GM19025 (cell line): ENCODE measurements at regions not wholly inside any gene's neighbourhood (a gene's known extent, or its start where the extent isn't known, plus 50 kb on each side); places are given as distances from the start of the nearest gene placed in this dataset.
"Not testable (repeated sequence)": the region's sequence is repeated elsewhere in the genome, so short reads cannot be mapped to it uniquely, and the experiment has no call there.

ENCODE experiments used
- ATAC-seq: cut with Tn5 transposase; IDR thresholded peaks from one replicate; pipeline ENCODE4 v1.9.1; 2021; ENCODE audit warnings: mild to moderate bottlenecking, low read depth, moderate library complexity; ENCODE audit not compliant: unreplicated experiment

DNA sequence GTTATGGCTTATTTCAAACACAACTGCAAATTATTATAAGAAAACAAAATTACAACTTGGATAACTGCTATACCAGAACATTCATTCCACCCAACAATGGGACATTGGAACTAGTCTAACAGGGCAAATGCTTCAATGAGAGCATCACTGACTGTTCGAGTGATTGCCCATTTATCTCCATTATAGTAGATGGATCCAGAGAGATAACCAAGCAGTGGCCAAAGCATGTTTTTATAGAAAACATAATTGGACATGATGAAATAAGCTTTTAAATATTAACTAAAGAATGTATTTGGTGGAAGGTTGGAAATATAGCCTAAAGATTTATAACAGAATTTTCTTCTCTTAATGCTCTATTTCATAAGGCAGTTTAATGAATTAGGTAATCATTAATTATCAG is 634.8 kb downstream of the NUP35 start:
- ATAC-seq, result no peak

DNA sequence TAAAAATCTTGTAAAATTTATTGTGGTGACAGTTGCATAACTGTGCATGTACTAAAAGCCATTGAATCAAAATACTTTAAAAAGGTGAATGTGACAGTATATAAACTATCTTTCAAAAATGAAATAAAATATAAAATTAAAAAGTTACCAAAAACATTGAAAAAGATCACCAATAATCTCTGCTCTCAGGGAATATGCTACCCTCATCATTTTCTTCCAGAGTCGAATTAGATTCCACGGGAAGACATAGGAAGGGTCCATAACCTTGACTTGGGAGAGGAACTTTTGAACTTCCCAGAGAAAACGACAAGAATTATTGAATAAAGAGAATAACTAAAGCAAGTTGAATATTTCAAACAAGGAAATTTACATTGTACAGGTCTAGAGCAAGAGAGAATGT is 649.5 kb downstream of the NUP35 start:
- no peak for ATAC-seq

DNA sequence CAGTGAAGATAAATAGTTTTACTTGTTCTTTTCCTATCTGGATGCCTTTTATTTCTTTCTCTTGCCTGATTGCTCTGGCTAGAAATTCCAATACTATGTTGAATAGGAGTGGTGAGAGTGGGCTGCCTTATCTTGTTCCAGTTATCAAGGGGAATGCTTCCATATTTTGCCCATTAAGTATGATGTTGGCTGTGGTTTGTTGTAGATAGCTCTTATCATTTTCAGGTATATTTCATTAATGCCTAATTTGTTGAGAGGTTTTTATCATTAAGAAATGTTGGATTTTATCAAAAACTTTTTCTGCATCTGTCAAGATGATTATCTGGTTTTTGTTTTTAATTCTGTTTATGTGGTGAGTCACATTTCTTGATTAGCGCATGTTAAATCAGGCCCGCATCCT is 655.8 kb downstream of the NUP35 start:
- ATAC-seq, result no peak

DNA sequence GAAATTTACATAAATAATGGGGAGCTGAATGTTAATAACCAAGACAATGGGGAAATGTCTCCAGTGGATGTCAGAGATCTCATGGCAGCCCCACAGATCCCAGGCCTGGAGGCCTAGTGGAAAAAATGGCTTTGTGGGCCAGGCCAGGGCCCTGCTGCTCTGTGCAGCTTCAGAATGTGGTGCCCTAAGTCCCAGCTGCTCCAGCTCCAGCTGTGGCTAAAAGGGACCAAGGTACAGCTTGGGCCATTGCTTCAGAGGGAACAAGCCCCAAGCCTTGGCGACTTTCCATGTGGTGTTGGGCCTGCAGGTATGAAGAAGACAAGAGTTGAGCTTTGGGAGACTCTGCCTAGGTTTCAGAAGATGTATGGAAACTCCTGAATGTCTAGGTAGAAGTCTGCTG is 658.2 kb downstream of the NUP35 start:
- no peak for ATAC-seq

DNA sequence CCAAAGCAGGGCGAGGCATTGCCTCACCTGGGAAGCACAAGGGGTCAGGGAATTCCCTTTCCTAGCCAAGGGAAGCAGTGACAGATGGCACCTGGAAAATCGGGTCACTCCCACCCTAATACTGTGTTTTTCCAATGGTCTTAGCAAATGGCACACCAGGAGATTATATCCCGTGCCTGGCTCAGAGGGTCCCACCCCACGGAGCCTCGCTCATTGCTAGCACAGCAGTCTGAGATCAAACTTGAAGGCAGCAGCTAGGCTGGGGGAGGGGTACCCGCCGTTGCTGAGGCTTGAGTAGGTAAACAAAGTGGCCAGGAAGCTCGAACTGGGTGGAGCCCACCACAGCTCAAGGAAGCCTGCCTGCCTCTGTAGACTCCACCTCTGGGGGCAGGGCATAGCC is 664.6 kb downstream of the NUP35 start:
- not testable (repeated sequence) for ATAC-seq

DNA sequence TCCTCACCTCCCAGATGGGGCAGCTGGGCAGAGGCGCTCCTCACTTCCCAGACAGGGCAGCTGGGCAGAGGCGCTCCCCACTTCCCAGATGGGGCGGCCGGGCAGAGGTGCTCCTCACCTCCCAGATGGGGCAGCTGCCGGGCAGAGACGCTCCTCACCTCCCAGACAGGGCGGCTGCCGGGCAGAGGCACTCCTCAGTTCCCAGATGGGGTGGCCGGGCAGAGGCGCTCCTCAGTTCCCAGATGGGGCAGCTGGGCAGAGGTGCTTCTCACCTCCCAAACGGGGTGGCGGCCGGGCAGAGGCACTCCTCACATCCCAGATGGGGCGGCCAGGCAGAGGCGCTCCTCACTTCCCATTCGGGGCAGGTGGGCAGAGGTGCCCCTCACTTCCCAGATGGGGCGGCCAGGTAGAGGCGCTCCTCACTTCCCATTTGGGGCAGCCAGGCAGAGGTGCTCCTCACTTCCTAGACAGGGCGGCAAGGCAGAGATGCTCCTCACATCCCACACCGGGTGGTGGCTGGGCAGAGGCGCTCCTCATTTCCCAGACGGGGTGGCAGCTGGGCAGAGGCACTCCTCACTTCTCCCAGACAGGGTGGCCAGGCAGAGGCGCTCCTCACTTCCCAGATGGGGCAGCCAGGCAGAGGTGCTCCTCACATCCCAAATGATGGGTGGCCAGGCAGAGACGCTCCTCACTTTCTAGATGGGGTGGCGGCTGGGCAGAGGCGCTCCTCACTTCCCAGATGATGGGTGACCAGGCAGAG is 668.1 kb downstream of the NUP35 start:
- ATAC-seq, result not testable (repeated sequence)

DNA sequence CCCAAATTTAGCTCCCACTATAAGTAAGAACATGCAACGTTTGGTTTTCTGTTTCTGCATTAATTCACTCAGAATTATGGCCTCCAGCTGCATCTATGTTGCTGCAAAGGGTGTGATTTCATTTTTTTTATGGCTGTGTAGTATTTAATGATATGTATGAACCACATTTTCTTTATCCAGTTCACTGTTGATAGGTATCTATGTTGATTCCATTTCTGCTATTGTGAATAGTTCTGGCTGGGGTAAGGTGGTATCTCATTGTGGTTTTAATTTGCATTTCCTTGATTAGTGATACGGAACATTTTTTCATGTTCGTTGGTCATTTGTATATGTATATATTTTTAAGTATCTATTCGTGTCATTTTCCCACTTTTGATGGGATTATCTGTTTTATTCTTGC is 674.3 kb downstream of the NUP35 start:
- ATAC-seq, result no peak

DNA sequence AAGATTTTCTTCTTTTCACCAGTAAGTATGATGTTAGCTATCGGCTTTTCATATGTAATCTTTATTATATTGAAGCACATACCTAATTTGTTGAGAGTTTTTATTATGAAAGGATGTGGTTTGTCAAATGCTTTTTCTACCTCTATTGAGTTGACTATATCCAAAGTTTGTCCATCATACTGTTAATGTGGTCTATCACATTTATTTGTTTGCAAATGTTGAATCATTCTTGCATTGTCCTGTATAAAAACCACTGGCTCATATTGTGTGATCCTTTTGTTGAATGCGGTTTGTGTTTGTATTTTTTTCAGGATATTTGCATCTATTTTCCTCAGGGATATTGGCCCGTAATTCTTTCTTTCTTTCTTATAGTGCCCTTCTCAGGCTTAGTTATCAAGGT is 675.5 kb downstream of the NUP35 start:
- ATAC-seq, result no peak

DNA sequence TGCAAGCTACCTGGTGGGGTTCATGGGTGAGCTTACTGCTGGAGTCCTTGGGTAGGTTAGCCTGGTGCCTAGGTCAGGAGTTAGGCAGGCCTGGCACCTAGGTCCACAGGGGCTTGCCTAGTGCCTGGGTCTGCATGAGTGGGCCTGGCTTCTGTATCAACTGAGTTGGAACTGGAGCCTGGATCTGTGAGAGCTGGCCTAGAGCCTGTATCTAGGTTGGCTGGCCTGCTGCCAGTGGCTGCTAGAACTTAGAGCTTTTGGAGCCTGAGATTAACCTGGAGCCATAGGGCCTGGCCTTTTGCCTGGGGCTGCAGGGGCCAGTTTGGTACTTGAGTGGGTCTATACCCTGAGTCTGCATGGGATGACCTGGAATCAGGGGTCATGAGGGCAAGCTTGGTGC is 679.4 kb downstream of the NUP35 start:
- no peak for ATAC-seq

DNA sequence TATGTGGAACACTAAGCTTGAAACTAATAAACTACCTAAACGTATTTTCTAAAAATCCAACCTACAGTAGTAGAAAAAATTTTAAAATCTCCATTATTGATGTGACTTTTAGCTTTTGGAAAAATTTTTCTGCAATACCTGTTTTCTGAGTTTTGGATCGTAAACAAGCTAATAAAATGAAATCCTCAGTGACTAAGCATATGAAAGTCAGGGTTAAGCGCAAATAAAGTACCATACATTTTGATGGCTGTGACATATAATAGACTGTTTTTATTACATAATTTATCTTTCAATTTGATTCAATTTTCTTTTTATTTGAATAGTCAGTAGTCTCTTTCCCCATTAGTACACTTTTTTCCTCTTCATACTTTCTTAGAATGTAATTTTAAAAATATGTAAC is 683.6 kb downstream of the NUP35 start:
- ATAC-seq, result no peak

DNA sequence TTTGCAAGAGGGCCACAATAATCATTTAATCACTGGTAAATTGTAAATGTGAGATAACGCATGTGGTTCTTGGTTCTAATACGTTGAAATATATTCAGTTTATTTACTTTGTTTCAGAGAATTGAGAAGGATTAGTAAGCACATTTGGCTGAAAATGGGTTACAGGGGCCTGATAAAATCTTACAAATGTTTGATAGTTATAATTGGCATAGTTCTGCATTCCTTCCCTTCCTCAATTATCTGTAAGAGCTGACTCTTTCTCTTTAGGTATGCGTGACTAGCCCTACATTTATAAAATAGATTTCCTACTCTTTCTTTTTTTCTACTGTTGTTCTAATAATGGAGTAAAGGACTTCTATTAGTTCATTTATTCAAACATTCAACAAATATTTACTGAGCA is 685.2 kb downstream of the NUP35 start:
- no peak for ATAC-seq

DNA sequence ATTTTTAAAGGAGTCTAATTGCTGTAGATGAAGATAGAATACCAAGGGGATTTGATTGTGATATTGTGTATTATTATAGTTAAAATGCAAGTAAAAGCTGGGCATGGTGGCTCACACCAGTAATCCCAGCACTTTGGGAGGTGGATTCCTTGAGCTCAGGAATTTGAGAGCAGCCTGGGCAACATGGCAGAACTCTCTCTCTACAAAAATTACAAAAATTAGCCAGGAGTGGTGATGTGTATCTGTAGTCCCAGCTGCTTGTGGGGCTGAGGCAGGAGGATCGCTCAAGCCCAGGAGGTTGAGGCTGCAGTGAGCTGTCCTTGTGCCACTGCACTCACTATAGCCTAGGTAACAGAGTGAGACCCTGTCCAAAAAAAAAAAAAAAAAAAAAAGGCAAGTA is 687.0 kb downstream of the NUP35 start:
- no peak for ATAC-seq

DNA sequence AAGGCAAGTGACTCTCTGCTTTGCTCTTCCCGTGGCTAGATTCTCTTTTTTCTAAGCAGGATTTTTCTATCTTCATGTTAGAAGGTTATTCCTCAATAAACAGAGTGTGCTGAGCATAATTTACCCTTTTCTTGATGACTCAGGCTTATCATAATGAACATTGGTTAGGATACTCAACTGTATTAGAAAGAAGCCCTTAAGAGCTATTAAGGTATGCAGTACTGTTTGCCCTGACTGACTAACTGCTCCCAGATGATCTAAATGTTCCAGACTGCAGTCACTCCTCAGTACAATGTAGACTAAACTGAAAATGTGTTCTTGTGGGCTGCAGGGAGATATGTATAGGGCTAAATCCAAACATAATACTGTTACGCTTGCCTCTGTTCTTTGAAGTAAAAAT is 687.8 kb downstream of the NUP35 start:
- no peak for ATAC-seq

DNA sequence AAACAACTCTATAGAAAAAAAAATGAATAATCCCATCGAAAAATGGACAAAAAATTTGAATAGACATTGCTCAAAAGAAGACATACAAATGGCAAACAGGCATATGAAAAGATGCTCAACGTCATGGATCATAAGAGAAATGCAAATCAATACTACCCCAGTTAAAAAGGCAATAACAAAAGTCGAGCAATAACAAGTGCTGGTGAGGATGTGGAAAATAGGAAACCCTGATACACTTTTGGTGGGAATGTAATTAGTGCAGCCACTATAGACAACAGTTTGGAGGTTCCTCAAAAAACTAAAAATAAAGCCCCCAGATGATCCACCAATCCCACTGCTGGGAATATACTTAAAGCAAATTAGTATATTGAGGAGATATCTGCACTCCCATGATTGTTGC is 701.5 kb downstream of the NUP35 start:
- ATAC-seq, result no peak

DNA sequence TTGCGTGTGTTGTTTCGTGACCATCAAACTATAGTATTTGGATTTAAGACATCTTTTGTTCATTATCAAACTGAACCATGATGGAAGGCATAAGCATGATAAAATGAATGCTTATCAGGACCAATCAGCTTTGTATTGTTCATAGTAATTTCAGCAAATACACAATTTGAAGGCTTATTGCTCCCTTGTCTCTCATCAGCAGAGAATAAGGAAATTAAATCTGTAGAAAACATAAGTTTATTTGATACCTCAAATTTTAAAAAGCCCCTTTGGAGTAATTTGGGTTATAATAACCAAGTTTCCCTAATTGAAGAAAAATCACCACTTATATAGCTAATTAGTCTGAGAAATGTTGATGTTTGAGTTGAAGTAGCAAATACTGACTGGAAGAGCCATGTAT is 705.7 kb downstream of the NUP35 start:
- no peak for ATAC-seq

DNA sequence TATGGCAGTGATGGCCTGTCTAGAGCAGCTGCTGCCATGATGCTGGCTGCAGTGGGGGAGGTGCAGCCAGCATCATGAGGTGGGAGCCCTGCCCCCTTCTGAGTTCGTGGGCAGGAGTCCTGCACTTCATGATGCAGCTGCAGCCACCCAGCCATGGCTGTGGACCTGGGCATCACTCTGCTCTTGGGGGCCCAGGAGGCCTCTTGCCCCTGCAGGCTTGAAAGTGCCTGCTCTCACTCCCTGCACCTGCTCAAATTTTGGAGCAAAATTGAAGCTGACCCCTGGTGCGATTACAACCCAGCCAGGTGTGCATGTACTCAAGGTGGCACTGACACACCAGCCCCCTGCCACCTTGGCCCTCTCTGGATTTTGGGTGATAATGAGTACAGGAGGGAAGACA is 712.9 kb downstream of the NUP35 start:
- no peak for ATAC-seq

DNA sequence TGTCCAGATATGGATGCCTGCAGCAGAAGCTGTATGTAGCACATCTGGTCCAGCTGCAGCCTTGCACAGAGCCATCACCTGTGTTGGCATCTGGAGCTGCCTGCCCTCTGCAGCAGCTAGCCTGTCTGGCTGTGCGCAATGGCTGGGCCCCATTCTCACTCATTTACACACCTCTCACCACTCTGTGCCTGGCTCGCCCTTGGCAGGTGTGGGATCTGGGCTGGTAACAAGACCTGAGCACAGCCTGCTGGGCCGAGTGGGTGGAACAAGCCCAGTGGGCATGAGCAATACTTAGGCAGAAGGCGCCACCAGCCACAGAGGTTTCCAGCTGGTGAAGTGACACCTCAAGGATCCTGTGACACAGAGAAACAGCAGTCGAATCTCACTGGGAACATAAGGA is 714.1 kb downstream of the NUP35 start:
- ATAC-seq, result no peak

DNA sequence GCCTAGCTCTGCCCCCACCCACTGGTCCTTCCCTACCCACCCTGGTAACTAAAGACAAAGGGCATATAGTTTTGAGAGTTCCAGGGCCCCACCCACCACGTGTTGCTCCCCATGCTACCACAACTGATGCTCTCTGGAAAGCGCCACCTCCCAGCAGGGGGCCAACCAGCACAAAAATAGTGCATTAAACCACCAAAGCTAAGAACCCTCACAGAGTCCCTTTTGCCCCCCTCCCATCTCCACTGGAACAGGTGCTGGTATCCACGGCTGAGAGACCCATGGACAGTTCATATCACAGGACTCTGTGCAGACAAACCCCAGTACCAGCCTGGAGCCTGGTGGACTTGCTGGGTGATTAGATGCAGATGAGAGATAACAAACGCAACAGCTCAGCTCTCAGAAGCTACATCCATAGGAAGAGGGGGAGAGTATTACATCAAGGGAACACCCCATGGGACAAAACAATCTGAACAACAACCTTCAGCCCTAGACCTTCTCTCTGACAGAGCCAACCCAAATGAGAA is 715.9 kb downstream of the NUP35 start:
- no peak for ATAC-seq

DNA sequence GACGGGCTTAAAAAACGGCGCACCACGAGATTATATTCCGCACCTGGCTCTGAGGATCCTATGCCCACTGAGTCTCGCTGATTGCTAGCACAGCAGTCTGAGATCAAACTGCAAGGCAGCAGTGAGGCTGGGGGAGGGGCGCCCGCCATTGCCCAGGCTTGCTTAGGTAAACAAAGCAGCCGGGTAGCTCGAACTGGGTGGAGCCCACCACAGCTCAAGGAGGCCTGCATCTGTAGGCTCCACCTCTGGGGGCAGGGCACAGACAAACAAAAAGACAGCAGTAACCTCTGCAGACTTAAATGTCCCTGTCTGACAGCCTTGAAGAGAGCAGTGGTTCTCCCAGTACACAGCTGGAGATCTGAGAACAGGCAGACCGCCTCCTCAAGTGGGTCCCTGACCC is 725.6 kb downstream of the NUP35 start:
- ATAC-seq, result not testable (repeated sequence)

DNA sequence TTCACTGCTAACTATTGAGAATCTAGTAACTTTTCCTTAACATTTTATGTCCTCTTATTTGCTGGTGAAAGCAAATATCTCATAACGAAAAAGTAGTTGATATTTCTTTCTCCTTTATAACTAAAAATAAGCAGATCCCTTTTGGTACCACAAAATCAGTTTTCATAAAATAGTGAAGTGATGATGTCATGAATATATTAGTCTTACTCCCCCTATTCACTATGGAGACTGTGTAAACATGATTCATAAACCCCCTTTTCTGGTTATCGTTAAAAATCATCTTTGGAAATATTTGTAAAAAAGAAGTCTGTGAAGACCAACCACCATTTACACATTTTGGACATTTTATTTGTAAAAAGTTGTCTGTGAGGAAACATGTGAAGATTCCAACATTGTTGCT is 734.9 kb downstream of the NUP35 start:
- ATAC-seq, result no peak

DNA sequence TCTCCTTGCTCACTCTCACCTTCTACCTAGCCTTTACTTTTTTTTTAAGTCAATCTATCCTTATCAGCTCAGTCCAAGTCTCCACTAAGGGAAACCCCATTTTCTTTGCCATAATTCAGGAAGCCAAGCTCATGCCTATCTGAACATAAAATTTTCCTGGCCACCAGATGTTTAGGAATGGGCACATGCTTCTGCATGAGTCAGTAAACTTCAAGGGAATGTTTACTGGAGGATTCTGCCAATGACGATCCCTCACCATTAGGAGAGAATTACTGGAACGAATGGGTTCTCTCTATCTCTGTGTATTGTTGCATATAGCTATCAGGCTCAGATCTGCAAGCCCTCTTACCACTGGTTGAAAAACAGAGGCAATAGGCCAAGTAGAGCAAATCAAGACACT is 731.7 kb upstream of the ZNF804A start:
- ATAC-seq, result no peak

DNA sequence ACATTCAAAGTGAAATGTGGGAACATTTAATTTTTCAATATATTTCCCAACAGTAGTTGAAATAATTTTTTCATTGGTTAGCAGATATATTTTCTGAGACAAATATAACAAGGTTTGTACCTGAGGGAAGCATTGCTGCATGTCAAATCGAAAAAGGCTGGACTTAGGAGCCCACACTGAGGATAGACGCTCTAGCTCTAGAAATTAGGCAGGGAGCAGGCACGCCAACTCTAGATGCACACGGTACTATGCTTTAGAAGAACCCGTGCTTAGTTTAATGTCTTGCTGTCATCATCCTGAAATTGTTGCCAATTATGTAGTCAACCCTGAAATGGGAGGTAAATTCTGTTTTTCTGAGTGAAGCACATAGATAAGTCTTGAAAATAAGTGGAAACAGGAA is 731.1 kb upstream of the ZNF804A start:
- ATAC-seq, result no peak

DNA sequence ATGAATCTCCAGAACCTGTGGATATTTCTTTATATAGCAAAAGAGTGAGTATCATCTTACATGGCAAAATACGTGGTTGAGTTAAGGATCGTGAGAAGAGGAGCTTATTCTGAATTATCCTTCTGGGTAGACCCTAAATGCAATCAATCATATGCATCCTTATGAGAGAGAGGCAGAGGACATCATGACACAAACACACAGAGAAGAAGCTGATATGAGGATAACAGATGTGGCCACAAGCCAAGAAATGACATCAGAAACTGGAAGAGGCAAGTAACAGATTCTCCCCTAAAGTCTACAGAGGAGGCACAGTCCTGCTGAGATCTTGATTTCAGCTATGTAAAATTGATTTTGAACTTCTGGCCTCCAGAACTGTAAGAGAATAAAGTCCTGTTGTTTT is 730.2 kb upstream of the ZNF804A start:
- ATAC-seq, result no peak
